ENCODE measurements at regions not wholly inside any gene's neighbourhood (a gene's known extent, or its start where the extent isn't known, plus 50 kb on each side); places are given as distances from the start of the nearest gene placed in this dataset.

DNA sequence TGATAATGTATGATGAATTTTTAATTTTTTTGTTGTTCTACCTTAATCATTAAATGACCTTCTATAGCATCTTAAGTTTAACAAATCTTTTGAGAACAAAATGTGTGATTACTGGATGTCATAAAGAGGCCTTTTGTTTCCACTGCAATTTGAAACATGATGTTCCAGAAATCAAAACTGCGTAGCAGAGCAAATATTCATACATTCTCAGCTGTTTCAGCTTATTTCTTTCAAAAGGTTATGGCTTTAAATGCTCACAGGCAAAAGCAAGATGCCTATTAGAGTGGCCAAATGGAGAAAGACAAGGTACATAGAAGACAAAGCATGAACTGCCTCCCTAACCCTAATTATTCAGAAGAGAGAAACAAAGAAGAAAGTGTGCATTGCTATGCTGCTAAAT, 233.0 kb upstream of the SLC7A11 start:
- H3K9me3 ChIP-seq (replicated peaks in 1 of 2; ENCODE audit: control insufficient read depth in 2 of 2, insufficient read depth in 1 of 2, low read depth in 1 of 2, low read length in 2 of 2): no peaks in the 10 kb centered on the region
- H2AFZ ChIP-seq (ENCODE audit: low read length): no peak overlapping the region
- no peak overlapping the region for H3K14ac ChIP-seq (ENCODE audit: low read length)
- H3K23ac ChIP-seq (ENCODE audit: low read depth, low read length, poor library complexity): no peak overlapping the region
- no peaks in the 10 kb centered on the region for H3K36me3 ChIP-seq (replicated peaks in 1 of 2; ENCODE audit: control insufficient read depth in 2 of 2, insufficient read depth in 2 of 2, low read length in 2 of 2)
- WGBS, 2 donors (ENCODE audit: extremely low coverage in 2 of 2, insufficient read length in 2 of 2, insufficient replicate concordance in 1 of 2): no CpG with 5 or more reads among the region's 1 CpG
- no peak for DNase-seq (ENCODE audit: low spot score)
- no peaks in the 10 kb centered on the region for H3K27me3 ChIP-seq (ENCODE audit: control insufficient read depth in 3 of 3, insufficient read depth in 3 of 3, low read depth in 1 of 3, low read length in 3 of 3)
- H4K8ac ChIP-seq (ENCODE audit: low read depth, low read length): no peak overlapping the region
- no peak overlapping the region for H3K9ac ChIP-seq (ENCODE audit: low read depth, low read length, poor library complexity)
- peaks cover 0 to 3% of the 10 kb centered on the region in 2 donors for H3K4me1 ChIP-seq (ENCODE audit: control insufficient read depth in 2 of 2, insufficient read depth in 1 of 2, low read depth in 1 of 2, low read length in 2 of 2)
- no peak overlapping the region for H2BK15ac ChIP-seq (ENCODE audit: low read length)
- no peak overlapping the region for H3K4ac ChIP-seq (ENCODE audit: low read length)
- no peak overlapping the region for H3K18ac ChIP-seq (ENCODE audit: low read length)
- H4K91ac ChIP-seq (ENCODE audit: low read depth, low read length, poor library complexity): no peak overlapping the region
- H3K27ac ChIP-seq (replicated peaks; ENCODE audit: low read length): no peak overlapping the region
- no peak overlapping the region for H3K4me3 ChIP-seq (ENCODE audit: low read length in 2 of 2)
- H2BK12ac ChIP-seq (ENCODE audit: low read length): no peak overlapping the region
- H3K4me2 ChIP-seq (ENCODE audit: insufficient read depth, low read length, poor library complexity, severe bottlenecking): no peak overlapping the region
- no peaks in the 10 kb centered on the region for H3K79me1 ChIP-seq (ENCODE audit: low read depth, low read length)
- no peak overlapping the region for H2BK120ac ChIP-seq (ENCODE audit: low read depth, low read length)
- H2BK5ac ChIP-seq (ENCODE audit: low read length): no peak overlapping the region
- H2AK5ac ChIP-seq (ENCODE audit: low read depth, low read length): no peak overlapping the region

DNA sequence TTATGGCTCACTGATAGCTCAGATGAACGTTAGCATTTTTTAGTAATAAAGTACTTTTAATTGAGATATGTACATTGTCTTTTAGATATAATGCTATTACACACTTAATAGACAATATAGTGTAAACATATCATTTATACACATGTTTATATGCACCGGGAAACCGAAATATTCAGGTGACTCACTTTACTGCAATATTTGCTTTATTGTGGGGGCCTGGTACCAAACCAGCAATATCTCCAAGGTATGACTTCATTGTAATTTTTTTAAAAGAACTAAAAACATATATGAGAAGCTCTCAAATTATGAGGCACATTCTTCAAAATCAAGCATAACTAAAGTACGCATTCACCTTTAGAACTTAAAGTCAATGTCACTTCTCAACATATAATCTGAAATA, 231.2 kb upstream of the SLC7A11 start:
- no peak overlapping the region for H3K23ac ChIP-seq (ENCODE audit: low read depth, low read length, poor library complexity)
- H3K4me2 ChIP-seq (ENCODE audit: insufficient read depth, low read length, poor library complexity, severe bottlenecking): no peak overlapping the region
- DNase-seq (ENCODE audit: low spot score): no peak
- H2BK5ac ChIP-seq (ENCODE audit: low read length): no peak overlapping the region
- no peak overlapping the region for H3K4ac ChIP-seq (ENCODE audit: low read length)
- H3K27me3 ChIP-seq (ENCODE audit: control insufficient read depth in 3 of 3, insufficient read depth in 3 of 3, low read depth in 1 of 3, low read length in 3 of 3): no peaks in the 10 kb centered on the region
- H3K36me3 ChIP-seq (replicated peaks in 1 of 2; ENCODE audit: control insufficient read depth in 2 of 2, insufficient read depth in 2 of 2, low read length in 2 of 2): no peaks in the 10 kb centered on the region
- H2AK5ac ChIP-seq (ENCODE audit: low read depth, low read length): no peak overlapping the region
- no peaks in the 10 kb centered on the region for H3K9me3 ChIP-seq (replicated peaks in 1 of 2; ENCODE audit: control insufficient read depth in 2 of 2, insufficient read depth in 1 of 2, low read depth in 1 of 2, low read length in 2 of 2)
- no CpG with 5 or more reads among the region's 4 CpGs for WGBS, 2 donors (ENCODE audit: extremely low coverage in 2 of 2, insufficient read length in 2 of 2, insufficient replicate concordance in 1 of 2)
- no peak overlapping the region for H3K9ac ChIP-seq (ENCODE audit: low read depth, low read length, poor library complexity)
- no peak overlapping the region for H2BK120ac ChIP-seq (ENCODE audit: low read depth, low read length)
- H3K18ac ChIP-seq (ENCODE audit: low read length): no peak overlapping the region
- no peak overlapping the region for H4K8ac ChIP-seq (ENCODE audit: low read depth, low read length)
- no peak overlapping the region for H2BK12ac ChIP-seq (ENCODE audit: low read length)
- H3K4me3 ChIP-seq (ENCODE audit: low read length in 2 of 2): no peak overlapping the region
- H2BK15ac ChIP-seq (ENCODE audit: low read length): no peak overlapping the region
- no peak overlapping the region for H2AFZ ChIP-seq (ENCODE audit: low read length)
- H3K79me1 ChIP-seq (ENCODE audit: low read depth, low read length): no peaks in the 10 kb centered on the region
- peaks cover 0 to 3% of the 10 kb centered on the region in 2 donors for H3K4me1 ChIP-seq (ENCODE audit: control insufficient read depth in 2 of 2, insufficient read depth in 1 of 2, low read depth in 1 of 2, low read length in 2 of 2)
- H4K91ac ChIP-seq (ENCODE audit: low read depth, low read length, poor library complexity): no peak overlapping the region
- no peak overlapping the region for H3K27ac ChIP-seq (replicated peaks; ENCODE audit: low read length)
- H3K14ac ChIP-seq (ENCODE audit: low read length): no peak overlapping the region

GRCh38 chr4:138460477-138461414, 218.6 kb upstream of the SLC7A11 start:
- no peak overlapping the region for H3K4ac ChIP-seq (ENCODE audit: low read length)
- H3K9me3 ChIP-seq (replicated peaks in 1 of 2; ENCODE audit: control insufficient read depth in 2 of 2, insufficient read depth in 1 of 2, low read depth in 1 of 2, low read length in 2 of 2): no peaks in the 10 kb centered on the region
- no peak overlapping the region for H2BK12ac ChIP-seq (ENCODE audit: low read length)
- H2BK120ac ChIP-seq (ENCODE audit: low read depth, low read length): no peak overlapping the region
- no peak overlapping the region for H2AFZ ChIP-seq (ENCODE audit: low read length)
- no peak overlapping the region for H2BK5ac ChIP-seq (ENCODE audit: low read length)
- H3K79me1 ChIP-seq (ENCODE audit: low read depth, low read length): no peaks in the 10 kb centered on the region
- H3K4me2 ChIP-seq (ENCODE audit: insufficient read depth, low read length, poor library complexity, severe bottlenecking): no peak overlapping the region
- DNase-seq (ENCODE audit: low spot score): no peak
- no peaks in the 10 kb centered on the region for H3K27me3 ChIP-seq (ENCODE audit: control insufficient read depth in 3 of 3, insufficient read depth in 3 of 3, low read depth in 1 of 3, low read length in 3 of 3)
- H4K91ac ChIP-seq (ENCODE audit: low read depth, low read length, poor library complexity): no peak overlapping the region
- WGBS, 2 donors (ENCODE audit: extremely low coverage in 2 of 2, insufficient read length in 2 of 2, insufficient replicate concordance in 1 of 2): no CpG with 5 or more reads among the region's 6 CpGs
- H3K4me1 ChIP-seq (ENCODE audit: control insufficient read depth in 2 of 2, insufficient read depth in 1 of 2, low read depth in 1 of 2, low read length in 2 of 2): no peaks in the 10 kb centered on the region
- no peaks in the 10 kb centered on the region for H3K36me3 ChIP-seq (replicated peaks in 1 of 2; ENCODE audit: control insufficient read depth in 2 of 2, insufficient read depth in 2 of 2, low read length in 2 of 2)
- no peak overlapping the region for H3K23ac ChIP-seq (ENCODE audit: low read depth, low read length, poor library complexity)
- H3K9ac ChIP-seq (ENCODE audit: low read depth, low read length, poor library complexity): no peak overlapping the region
- H3K27ac ChIP-seq (replicated peaks; ENCODE audit: low read length): no peak overlapping the region
- H2BK15ac ChIP-seq (ENCODE audit: low read length): no peak overlapping the region
- H3K18ac ChIP-seq (ENCODE audit: low read length): no peak overlapping the region
- H2AK5ac ChIP-seq (ENCODE audit: low read depth, low read length): no peak overlapping the region
- H3K4me3 ChIP-seq (ENCODE audit: low read length in 2 of 2): no peak overlapping the region
- no peak overlapping the region for H4K8ac ChIP-seq (ENCODE audit: low read depth, low read length)
- no peak overlapping the region for H3K14ac ChIP-seq (ENCODE audit: low read length)

- H3K4me1 ChIP-seq (ENCODE audit: control insufficient read depth in 2 of 2, insufficient read depth in 1 of 2, low read depth in 1 of 2, low read length in 2 of 2): no peaks in the 10 kb centered on the region
- H3K9me3 ChIP-seq (replicated peaks in 1 of 2; ENCODE audit: control insufficient read depth in 2 of 2, insufficient read depth in 1 of 2, low read depth in 1 of 2, low read length in 2 of 2): no peaks in the 10 kb centered on the region
- H3K4me2 ChIP-seq (ENCODE audit: insufficient read depth, low read length, poor library complexity, severe bottlenecking): no peak overlapping the region
- no peaks in the 10 kb centered on the region for H3K27me3 ChIP-seq (ENCODE audit: control insufficient read depth in 3 of 3, insufficient read depth in 3 of 3, low read depth in 1 of 3, low read length in 3 of 3)
- H2BK12ac ChIP-seq (ENCODE audit: low read length): no peak overlapping the region
- no peak overlapping the region for H3K27ac ChIP-seq (replicated peaks; ENCODE audit: low read length)
- no peak overlapping the region for H3K4ac ChIP-seq (ENCODE audit: low read length)
- H4K8ac ChIP-seq (ENCODE audit: low read depth, low read length): no peak overlapping the region
- no CpG with 5 or more reads among the region's 3 CpGs for WGBS, 2 donors (ENCODE audit: extremely low coverage in 2 of 2, insufficient read length in 2 of 2, insufficient replicate concordance in 1 of 2)
- DNase-seq (ENCODE audit: low spot score): no peak
- H2BK120ac ChIP-seq (ENCODE audit: low read depth, low read length): no peak overlapping the region
- H3K4me3 ChIP-seq (ENCODE audit: low read length in 2 of 2): no peak overlapping the region
- H3K9ac ChIP-seq (ENCODE audit: low read depth, low read length, poor library complexity): no peak overlapping the region
- H3K23ac ChIP-seq (ENCODE audit: low read depth, low read length, poor library complexity): no peak overlapping the region
- no peaks in the 10 kb centered on the region for H3K79me1 ChIP-seq (ENCODE audit: low read depth, low read length)
- H3K36me3 ChIP-seq (replicated peaks in 1 of 2; ENCODE audit: control insufficient read depth in 2 of 2, insufficient read depth in 2 of 2, low read length in 2 of 2): no peaks in the 10 kb centered on the region
- no peak overlapping the region for H3K18ac ChIP-seq (ENCODE audit: low read length)
- H2AK5ac ChIP-seq (ENCODE audit: low read depth, low read length): no peak overlapping the region
- H2BK5ac ChIP-seq (ENCODE audit: low read length): no peak overlapping the region
- no peak overlapping the region for H4K91ac ChIP-seq (ENCODE audit: low read depth, low read length, poor library complexity)
- H2AFZ ChIP-seq (ENCODE audit: low read length): no peak overlapping the region
- no peak overlapping the region for H3K14ac ChIP-seq (ENCODE audit: low read length)
- H2BK15ac ChIP-seq (ENCODE audit: low read length): no peak overlapping the region
These were observed 216.6 kb upstream of the SLC7A11 start for GRCh38 chr4:138458751-138459150.

Measured in neuronal stem cell (in vitro differentiated cells).